DOHH2 (cell line): ENCODE measurements at regions not wholly inside any gene's neighbourhood (a gene's known extent, or its start where the extent isn't known, plus 50 kb on each side); places are given as distances from the start of the nearest gene placed in this dataset.

ENCODE experiments used
- H3F3A ChIP-seq: fragments of 200-600 bp; sonication (generic), shearing (Covaris generic); 2 replicates; pipeline ENCODE4 v1.6.0; 2016; ENCODE audit warnings: antibody characterized with exemption, mild to moderate bottlenecking; ENCODE audit not compliant: control insufficient read depth, insufficient read depth
- H3K27ac ChIP-seq: fragments of 200-600 bp; sonication (generic); 2 replicates; pipeline ENCODE4 v1.5.1; 2014; ENCODE audit warnings: low read depth, mild to moderate bottlenecking, low read length, moderate library complexity
- H3K27me3 ChIP-seq: fragments of 200-600 bp; sonication (generic); 2 replicates; pipeline ENCODE4 v1.6.1; 2014; ENCODE audit warnings: mild to moderate bottlenecking, low read length, mixed read lengths; ENCODE audit not compliant: control insufficient read depth
- H3K36me3 ChIP-seq: fragments of 200-600 bp; sonication (generic); 2 replicates; pipeline ENCODE4 v1.6.1; 2014; ENCODE audit warnings: mild to moderate bottlenecking, low read length, moderate library complexity, mixed read lengths; ENCODE audit not compliant: control insufficient read depth
- H3K4me1 ChIP-seq: fragments of 200-600 bp; sonication (generic); 2 replicates; pipeline ENCODE4 v1.6.1; 2014; ENCODE audit warnings: mild to moderate bottlenecking, low read length, mixed read lengths; ENCODE audit not compliant: control insufficient read depth
- H3K4me2 ChIP-seq: fragments of 200-600 bp; sonication (generic); 2 replicates; pipeline ENCODE4 v1.6.0; 2014; ENCODE audit warnings: mild to moderate bottlenecking, low read length, moderate library complexity
- H3K4me3 ChIP-seq: fragments of 200-600 bp; sonication (generic); 2 replicates; pipeline ENCODE4 v1.5.1; 2014; ENCODE audit warnings: mild to moderate bottlenecking, low read length, mixed read lengths
- H3K79me2 ChIP-seq: fragments of 200-600 bp; sonication (generic); 2 replicates; pipeline ENCODE4 v1.6.1; 2014; ENCODE audit warnings: mild to moderate bottlenecking, low read length, mixed read lengths; ENCODE audit not compliant: control insufficient read depth
- H3K9me2 ChIP-seq: fragments of 200-600 bp; sonication (generic); replicated peaks from 2 replicates; pipeline ENCODE4 v1.6.1; 2014; ENCODE audit warnings: mild to moderate bottlenecking, low read length, mixed read lengths; ENCODE audit not compliant: control insufficient read depth
- H3K9me3 ChIP-seq: fragments of 200-600 bp; sonication (generic); 2 replicates; pipeline ENCODE4 v1.6.1; 2014; ENCODE audit warnings: antibody characterized with exemption, low read length, mixed read lengths; ENCODE audit not compliant: control insufficient read depth, insufficient read depth
- H4K20me1 ChIP-seq: fragments of 200-600 bp; sonication (generic); 2 replicates; pipeline ENCODE4 v1.6.0; 2014; ENCODE audit warnings: low read depth, mild to moderate bottlenecking, antibody characterized with exemption, low read length, moderate library complexity; ENCODE audit not compliant: control insufficient read depth, insufficient read depth
- CTCF ChIP-seq: fragments of 200-600 bp; sonication (generic); IDR thresholded peaks from one replicate; pipeline ENCODE4 v1.5.1; 2014; ENCODE audit warnings: antibody characterized with exemption, mild to moderate bottlenecking, low read depth, low read length; ENCODE audit not compliant: poor library complexity, severe bottlenecking
- EZH2phosphoT487 ChIP-seq: fragments of 200-600 bp; sonication (generic); IDR thresholded peaks from 2 replicates; pipeline ENCODE4 v1.6.1; 2017; ENCODE audit warnings: borderline replicate concordance, mild to moderate bottlenecking, antibody characterized with exemption, low read length, moderate library complexity, mixed read lengths

GRCh38 chr6:132902901-132903300 lies 88.5 kb downstream of the RPS12 start:
- Histone ChIP-seq H3K9me3 (no peaks in the 10 kb centered on the region), H3K4me2 (no peak overlapping the region), H4K20me1 (no peaks in the 10 kb centered on the region), H3F3A (no peaks in the 10 kb centered on the region), H3K27me3 (peaks cover 2% of the 10 kb centered on the region), H3K79me2 (no peaks in the 10 kb centered on the region), H3K4me3 (no peak overlapping the region), H3K27ac (no peak overlapping the region), H3K4me1 (no peaks in the 10 kb centered on the region), H3K9me2 (no peaks in the 10 kb centered on the region), H3K36me3 (no peaks in the 10 kb centered on the region)
- TF ChIP-seq CTCF, result no peak
- no peak for TF ChIP-seq EZH2phosphoT487

GRCh38 chr6:132907231-132907630 lies 92.9 kb downstream of the RPS12 start:
- H3K36me3 ChIP-seq, result no peaks in the 10 kb centered on the region
- H3K79me2 ChIP-seq, result no peaks in the 10 kb centered on the region
- no peak overlapping the region for H3K4me3 ChIP-seq
- H3K4me2 ChIP-seq, result no peak overlapping the region
- H3K4me1 ChIP-seq, result no peaks in the 10 kb centered on the region
- peaks cover 2% of the 10 kb centered on the region for H3K27me3 ChIP-seq
- H3K9me2 ChIP-seq, result no peaks in the 10 kb centered on the region
- no peaks in the 10 kb centered on the region for H3F3A ChIP-seq
- H3K9me3 ChIP-seq, result no peaks in the 10 kb centered on the region
- TF ChIP-seq EZH2phosphoT487, result no peak
- no peaks in the 10 kb centered on the region for H4K20me1 ChIP-seq
- no peak overlapping the region for H3K27ac ChIP-seq

DNA sequence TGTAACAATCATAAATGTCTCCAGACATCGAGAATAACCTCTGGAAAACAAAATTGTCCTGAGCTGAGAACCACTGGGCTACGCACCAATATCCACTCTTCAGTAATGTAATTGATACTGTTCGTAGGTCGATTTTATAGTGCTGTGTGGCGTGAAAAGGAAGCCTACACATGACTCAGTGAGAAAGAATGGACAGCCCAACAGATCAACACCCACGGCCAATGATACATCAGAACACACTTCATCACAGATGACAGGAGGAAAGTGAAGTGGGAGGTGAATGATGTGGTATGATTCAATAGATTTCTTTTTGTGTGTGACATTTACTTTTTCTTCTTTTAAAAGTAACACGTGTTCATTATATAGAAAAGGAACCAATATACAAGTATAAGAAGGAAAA lies 93.5 kb downstream of the RPS12 start:
- H3K4me1 ChIP-seq, result no peaks in the 10 kb centered on the region
- H3K27ac ChIP-seq, result no peak overlapping the region
- no peaks in the 10 kb centered on the region for H3F3A ChIP-seq
- H3K27me3 ChIP-seq, result peaks cover 2% of the 10 kb centered on the region; the same call in 1 of the 2 replicates
- TF ChIP-seq EZH2phosphoT487 (no peak), CTCF (no peak)
- no peaks in the 10 kb centered on the region for H3K36me3 ChIP-seq
- H3K4me2 ChIP-seq, result no peak overlapping the region
- no peak overlapping the region for H3K4me3 ChIP-seq
- H3K9me3 ChIP-seq, result no peaks in the 10 kb centered on the region
- H4K20me1 ChIP-seq, result no peaks in the 10 kb centered on the region
- H3K79me2 ChIP-seq, result no peaks in the 10 kb centered on the region
- no peaks in the 10 kb centered on the region for H3K9me2 ChIP-seq

DNA sequence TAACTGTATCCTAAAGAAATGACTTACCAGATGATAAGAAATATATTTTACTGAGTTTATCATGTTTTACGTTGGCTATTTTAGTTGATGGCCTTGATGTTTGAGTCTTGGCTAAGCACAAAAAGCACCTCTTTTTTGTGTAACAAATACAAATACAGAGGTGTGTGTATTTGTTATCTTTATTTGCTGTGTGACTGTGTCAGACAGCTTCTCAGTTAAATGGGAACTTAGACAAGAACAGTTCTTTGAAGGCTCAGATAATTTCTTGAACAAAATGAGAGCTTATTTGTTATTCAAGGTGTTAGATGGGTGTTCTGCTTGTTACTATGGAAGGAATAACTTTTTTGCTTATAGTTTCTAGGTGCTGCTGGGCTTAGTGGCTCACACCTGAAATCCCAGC lies 95.4 kb downstream of the RPS12 start:
- no peaks in the 10 kb centered on the region for H3K9me3 ChIP-seq
- no peaks in the 10 kb centered on the region for H3K79me2 ChIP-seq
- H3F3A ChIP-seq, result no peaks in the 10 kb centered on the region
- peaks cover 2% of the 10 kb centered on the region; the same call in 1 of the 2 replicates for H3K27me3 ChIP-seq
- no peak overlapping the region for H3K4me3 ChIP-seq
- H3K9me2 ChIP-seq, result no peaks in the 10 kb centered on the region
- no peak overlapping the region for H3K4me2 ChIP-seq
- H4K20me1 ChIP-seq, result no peaks in the 10 kb centered on the region
- no peaks in the 10 kb centered on the region for H3K4me1 ChIP-seq
- no peak overlapping the region for H3K27ac ChIP-seq
- H3K36me3 ChIP-seq, result no peaks in the 10 kb centered on the region
- no peak for TF ChIP-seq EZH2phosphoT487
- TF ChIP-seq CTCF, result no peak
